ENCODE measurements at regions not wholly inside any gene's neighbourhood (a gene's known extent, or its start where the extent isn't known, plus 50 kb on each side); places are given as distances from the start of the nearest gene placed in this dataset.

GRCh38 chr1:34270181-34270580, 93.5 kb downstream of the C1orf94 start:
- H3K27ac Mint-ChIP-seq, result no peak overlapping the region
- no peak overlapping the region for H3K4me3 Mint-ChIP-seq
- no peaks in the 10 kb centered on the region for H3K4me1 Mint-ChIP-seq
- H3K36me3 Mint-ChIP-seq, result no peaks in the 10 kb centered on the region
- H3K9me3 Mint-ChIP-seq, result no peaks in the 10 kb centered on the region
- ATAC-seq, result no peak
- no peak for DNase-seq (ENCODE audit: low spot score in 2 of 2)

- no peaks in the 10 kb centered on the region for H3K9me3 Mint-ChIP-seq
- H3K4me1 Mint-ChIP-seq, result no peaks in the 10 kb centered on the region
- DNase-seq (ENCODE audit: low spot score in 2 of 2) (no peak), ATAC-seq (no peak)
- no peak overlapping the region for H3K27ac Mint-ChIP-seq
- no peak overlapping the region for H3K4me3 Mint-ChIP-seq
- H3K36me3 Mint-ChIP-seq, result no peaks in the 10 kb centered on the region
Observed at GRCh38 chr1:34272152-34272551, 95.4 kb downstream of the C1orf94 start.

- no peaks in the 10 kb centered on the region for H3K36me3 Mint-ChIP-seq
- no peak overlapping the region for H3K4me3 Mint-ChIP-seq
- H3K9me3 Mint-ChIP-seq, result no peaks in the 10 kb centered on the region
- H3K27ac Mint-ChIP-seq, result no peak overlapping the region
- DNase-seq (ENCODE audit: low spot score in 2 of 2), result no peak
- no peaks in the 10 kb centered on the region for H3K4me1 Mint-ChIP-seq
- no peak for ATAC-seq
Observed at GRCh38 chr1:34275150-34275549, 98.4 kb downstream of the C1orf94 start.

- ATAC-seq, result no peak
- Mint-ChIP-seq H3K27ac (no peak overlapping the region), H3K4me1 (no peaks in the 10 kb centered on the region), H3K9me3 (no peaks in the 10 kb centered on the region), H3K36me3 (no peaks in the 10 kb centered on the region), H3K4me3 (no peak overlapping the region)
- DNase-seq (ENCODE audit: low spot score in 2 of 2), result no peak
Observed at GRCh38 chr1:34276606-34277005, 99.9 kb downstream of the C1orf94 start.

GRCh38 chr1:34277150-34277549, 100.4 kb downstream of the C1orf94 start:
- ATAC-seq (no peak), DNase-seq (ENCODE audit: low spot score in 2 of 2) (no peak)
- Mint-ChIP-seq H3K4me3 (no peak overlapping the region), H3K4me1 (no peaks in the 10 kb centered on the region), H3K27ac (no peak overlapping the region), H3K36me3 (no peaks in the 10 kb centered on the region), H3K9me3 (no peaks in the 10 kb centered on the region)

GRCh38 chr1:34278211-34278610, 101.5 kb downstream of the C1orf94 start:
- no peaks in the 10 kb centered on the region for H3K9me3 Mint-ChIP-seq
- no peak for ATAC-seq
- H3K27ac Mint-ChIP-seq, result no peak overlapping the region
- DNase-seq (ENCODE audit: low spot score in 2 of 2), result no peak
- no peak overlapping the region for H3K4me3 Mint-ChIP-seq
- no peaks in the 10 kb centered on the region for H3K4me1 Mint-ChIP-seq
- H3K36me3 Mint-ChIP-seq, result no peaks in the 10 kb centered on the region

- Mint-ChIP-seq H3K4me3 (no peak overlapping the region), H3K27ac (no peak overlapping the region), H3K36me3 (no peaks in the 10 kb centered on the region), H3K9me3 (no peaks in the 10 kb centered on the region), H3K4me1 (no peaks in the 10 kb centered on the region)
- ATAC-seq, result no peak
- DNase-seq (ENCODE audit: low spot score in 2 of 2), result no peak
Observed at GRCh38 chr1:34279971-34280370, 103.3 kb downstream of the C1orf94 start.

GRCh38 chr1:34280509-34280908, 103.8 kb downstream of the C1orf94 start:
- H3K4me3 Mint-ChIP-seq, result no peak overlapping the region
- no peaks in the 10 kb centered on the region for H3K9me3 Mint-ChIP-seq
- peak in 1 of 2 donors; percentile 15 for DNase-seq (ENCODE audit: low spot score in 2 of 2)
- H3K36me3 Mint-ChIP-seq, result no peaks in the 10 kb centered on the region
- ATAC-seq, result no peak
- H3K27ac Mint-ChIP-seq, result no peak overlapping the region
- no peaks in the 10 kb centered on the region for H3K4me1 Mint-ChIP-seq

GRCh38 chr1:34283142-34283541, 106.4 kb downstream of the C1orf94 start:
- no peak for ATAC-seq
- Mint-ChIP-seq H3K4me1 (no peaks in the 10 kb centered on the region), H3K9me3 (no peaks in the 10 kb centered on the region), H3K36me3 (no peaks in the 10 kb centered on the region), H3K4me3 (no peak overlapping the region), H3K27ac (no peak overlapping the region)
- no peak for DNase-seq (ENCODE audit: low spot score in 2 of 2)

GRCh38 chr1:34286511-34286910, 109.8 kb downstream of the C1orf94 start:
- H3K36me3 Mint-ChIP-seq, result no peaks in the 10 kb centered on the region
- ATAC-seq (no peak), DNase-seq (ENCODE audit: low spot score in 2 of 2) (no peak)
- H3K9me3 Mint-ChIP-seq, result no peaks in the 10 kb centered on the region
- H3K4me1 Mint-ChIP-seq, result no peaks in the 10 kb centered on the region
- no peak overlapping the region for H3K4me3 Mint-ChIP-seq
- no peak overlapping the region for H3K27ac Mint-ChIP-seq

GRCh38 chr1:34290831-34291230, 114.1 kb downstream of the C1orf94 start:
- no peaks in the 10 kb centered on the region for H3K4me1 Mint-ChIP-seq
- ATAC-seq, result no peak
- H3K27ac Mint-ChIP-seq, result no peak overlapping the region
- DNase-seq (ENCODE audit: low spot score in 2 of 2), result no peak
- no peaks in the 10 kb centered on the region for H3K9me3 Mint-ChIP-seq
- no peaks in the 10 kb centered on the region for H3K36me3 Mint-ChIP-seq
- H3K4me3 Mint-ChIP-seq, result no peak overlapping the region

- no peak overlapping the region for H3K4me3 Mint-ChIP-seq
- no peak overlapping the region for H3K27ac Mint-ChIP-seq
- ATAC-seq (no peak), DNase-seq (ENCODE audit: low spot score in 2 of 2) (no peak)
- H3K4me1 Mint-ChIP-seq, result no peaks in the 10 kb centered on the region
- no peaks in the 10 kb centered on the region for H3K9me3 Mint-ChIP-seq
- H3K36me3 Mint-ChIP-seq, result no peaks in the 10 kb centered on the region
Observed at GRCh38 chr1:34292472-34292871, 115.8 kb downstream of the C1orf94 start.

- H3K9me3 Mint-ChIP-seq, result peaks cover 2% of the 10 kb centered on the region
- no peak overlapping the region for H3K4me3 Mint-ChIP-seq
- no peak for ATAC-seq
- no peak overlapping the region for H3K27ac Mint-ChIP-seq
- no peaks in the 10 kb centered on the region for H3K4me1 Mint-ChIP-seq
- no peaks in the 10 kb centered on the region for H3K36me3 Mint-ChIP-seq
- no peak for DNase-seq (ENCODE audit: low spot score in 2 of 2)
Observed at GRCh38 chr1:34296059-34296458, 119.4 kb downstream of the C1orf94 start.

GRCh38 chr1:34302798-34303197, 126.1 kb downstream of the C1orf94 start:
- Mint-ChIP-seq H3K27ac (no peak overlapping the region), H3K36me3 (no peaks in the 10 kb centered on the region), H3K4me1 (no peaks in the 10 kb centered on the region), H3K4me3 (no peak overlapping the region), H3K9me3 (peaks cover 10% of the 10 kb centered on the region)
- ATAC-seq (no peak), DNase-seq (ENCODE audit: low spot score in 2 of 2) (no peak)

- no peaks in the 10 kb centered on the region for H3K4me1 Mint-ChIP-seq
- DNase-seq (ENCODE audit: low spot score in 2 of 2), result no peak
- no peaks in the 10 kb centered on the region for H3K36me3 Mint-ChIP-seq
- no peak for ATAC-seq
- no peak overlapping the region for H3K4me3 Mint-ChIP-seq
- peaks cover 10% of the 10 kb centered on the region for H3K9me3 Mint-ChIP-seq
- H3K27ac Mint-ChIP-seq, result no peak overlapping the region
Observed at GRCh38 chr1:34303218-34303617, 126.5 kb downstream of the C1orf94 start.

- no peaks in the 10 kb centered on the region for H3K36me3 Mint-ChIP-seq
- peaks cover 10% of the 10 kb centered on the region for H3K9me3 Mint-ChIP-seq
- DNase-seq (ENCODE audit: low spot score in 2 of 2) (no peak), ATAC-seq (no peak)
- H3K27ac Mint-ChIP-seq, result no peak overlapping the region
- H3K4me1 Mint-ChIP-seq, result no peaks in the 10 kb centered on the region
- H3K4me3 Mint-ChIP-seq, result no peak overlapping the region
Observed at GRCh38 chr1:34306568-34306967, 129.9 kb downstream of the C1orf94 start.

- ATAC-seq (no peak), DNase-seq (ENCODE audit: low spot score in 2 of 2) (no peak)
- H3K4me3 Mint-ChIP-seq, result no peak overlapping the region
- no peaks in the 10 kb centered on the region for H3K36me3 Mint-ChIP-seq
- no peaks in the 10 kb centered on the region for H3K4me1 Mint-ChIP-seq
- H3K27ac Mint-ChIP-seq, result no peak overlapping the region
- H3K9me3 Mint-ChIP-seq, result peaks cover 3% of the 10 kb centered on the region
Observed at GRCh38 chr1:34312359-34312758, 135.7 kb downstream of the C1orf94 start.
